Neural cell (in vitro differentiated cells): ENCODE measurements at regions not wholly inside any gene's neighbourhood (a gene's known extent, or its start where the extent isn't known, plus 50 kb on each side); places are given as distances from the start of the nearest gene placed in this dataset.

Experiments
- H2AFZ ChIP-seq: fragments of 200-600, 300-800 bp; sonication (generic), shearing (Covaris generic); 2 replicates; pipeline ENCODE4 v1.6.0; 2014; ENCODE audit warnings: low read depth, mild to moderate bottlenecking, antibody characterized with exemption, low read length, moderate library complexity
- H3F3A ChIP-seq: fragments of 200-600 bp; shearing (Covaris generic); 2 replicates; pipeline ENCODE4 v1.6.1; 2016; ENCODE audit warnings: mild to moderate bottlenecking, moderate library complexity, mixed read lengths, antibody characterized with exemption, low read length; ENCODE audit not compliant: insufficient read depth, poor library complexity, severe bottlenecking
- H3K27ac ChIP-seq: fragments of 200-600, 300-800 bp; sonication (generic), shearing (Covaris generic); 2 replicates; pipeline ENCODE4 v1.5.1; 2014; ENCODE audit warnings: mild to moderate bottlenecking, low read length, moderate library complexity
- H3K27me3 ChIP-seq: fragments of 300-800, 200-600 bp; sonication (generic), shearing (Covaris generic); 2 replicates; pipeline ENCODE4 v1.6.0; 2014; ENCODE audit warnings: mild to moderate bottlenecking, low read depth, low read length, moderate library complexity; ENCODE audit not compliant: insufficient read depth
- H3K36me3 ChIP-seq: fragments of 300-800, 200-600 bp; sonication (generic), shearing (Covaris generic); 2 replicates; pipeline ENCODE4 v1.5.1; 2014; ENCODE audit warnings: mild to moderate bottlenecking, antibody characterized with exemption, low read length, moderate library complexity; ENCODE audit not compliant: insufficient read depth
- H3K4me2 ChIP-seq: fragments of 300-800, 200-600 bp; sonication (generic), shearing (Covaris generic); 2 replicates; pipeline ENCODE4 v1.6.0; 2014; ENCODE audit warnings: mild to moderate bottlenecking, low read length
- H3K4me3 ChIP-seq: fragments of 300-800, 200-600 bp; sonication (generic), shearing (Covaris generic); 2 replicates; pipeline ENCODE4 v1.5.1; 2014; ENCODE audit warnings: mild to moderate bottlenecking, low read length, moderate library complexity
- H3K79me2 ChIP-seq: fragments of 200-600 bp; shearing (Covaris generic); replicated peaks from 2 replicates; pipeline ENCODE4 v1.6.0; 2014; ENCODE audit warnings: mild to moderate bottlenecking, low read length, moderate library complexity; ENCODE audit not compliant: insufficient read depth
- H3K9ac ChIP-seq: fragments of 300-800, 200-600 bp; sonication (generic), shearing (Covaris generic); 2 replicates; pipeline ENCODE4 v1.6.1; 2016; ENCODE audit warnings: mild to moderate bottlenecking, low read length, mixed read lengths
- H3K9me2 ChIP-seq: fragments of 200-600 bp; shearing (Covaris generic); 2 replicates; pipeline ENCODE4 v1.6.1; 2016; ENCODE audit warnings: mild to moderate bottlenecking, low read length, mixed read lengths; ENCODE audit not compliant: insufficient read depth
- H3K9me3 ChIP-seq: fragments of 200-600, 300-800 bp; sonication (generic), shearing (Covaris generic); 2 replicates; pipeline ENCODE4 v1.6.1; 2016; ENCODE audit warnings: mild to moderate bottlenecking, mixed run types, low read length, moderate library complexity, mixed read lengths
- H4K20me1 ChIP-seq: fragments of 200-600 bp; shearing (Covaris generic); 2 replicates; pipeline ENCODE4 v1.6.1; 2016; ENCODE audit warnings: mild to moderate bottlenecking, mixed run types; ENCODE audit not compliant: insufficient read depth
- EP300 ChIP-seq: fragments of 450-650 bp; conservative IDR thresholded peaks from 2 replicates; pipeline ENCODE4 v1.6.1; 2014; ENCODE audit warnings: antibody characterized with exemption, mild to moderate bottlenecking, moderate library complexity; ENCODE audit not compliant: poor library complexity, severe bottlenecking
- EZH2 ChIP-seq: fragments of 200-600, 300-800 bp; shearing (Covaris generic), sonication (generic); IDR thresholded peaks from 2 replicates; pipeline ENCODE4 v1.6.1; 2014; ENCODE audit warnings: antibody characterized with exemption, low read length, borderline replicate concordance, mild to moderate bottlenecking; ENCODE audit not compliant: insufficient read depth, poor library complexity, severe bottlenecking
- MXI1 ChIP-seq: fragments of 450-650 bp; conservative IDR thresholded peaks from 2 replicates; pipeline ENCODE4 v1.6.1; 2014; ENCODE audit warnings: antibody characterized with exemption, mild to moderate bottlenecking; ENCODE audit not compliant: poor library complexity, severe bottlenecking
- POLR2AphosphoS5 ChIP-seq: IDR thresholded peaks from 2 replicates; pipeline ENCODE4 v1.6.1; 2012
- RAD21 ChIP-seq: fragments of 450-650 bp; conservative IDR thresholded peaks from 2 replicates; pipeline ENCODE4 v1.6.1; 2014; ENCODE audit warnings: antibody characterized with exemption, mild to moderate bottlenecking, moderate library complexity
- SMC3 ChIP-seq: fragments of 450-650 bp; conservative IDR thresholded peaks from 2 replicates; pipeline ENCODE4 v1.6.1; 2014; ENCODE audit warnings: antibody characterized with exemption, mild to moderate bottlenecking, moderate library complexity; ENCODE audit not compliant: poor library complexity
- TAF1 ChIP-seq: IDR thresholded peaks from 2 replicates; pipeline ENCODE4 v1.6.1; 2012; ENCODE audit warnings: low read depth
- TF ChIP-seq, protein P1 (sequence below): IDR thresholded peaks from 2 replicates; pipeline ENCODE4 v1.6.1; 2012; ENCODE audit warnings: borderline replicate concordance
- TF ChIP-seq, protein P2 (sequence below): fragments of 450-650 bp; IDR thresholded peaks from 2 replicates; pipeline ENCODE4 v1.5.1; 2014; ENCODE audit warnings: antibody characterized with exemption, mild to moderate bottlenecking, moderate library complexity; ENCODE audit not compliant: poor library complexity, severe bottlenecking

DNA sequence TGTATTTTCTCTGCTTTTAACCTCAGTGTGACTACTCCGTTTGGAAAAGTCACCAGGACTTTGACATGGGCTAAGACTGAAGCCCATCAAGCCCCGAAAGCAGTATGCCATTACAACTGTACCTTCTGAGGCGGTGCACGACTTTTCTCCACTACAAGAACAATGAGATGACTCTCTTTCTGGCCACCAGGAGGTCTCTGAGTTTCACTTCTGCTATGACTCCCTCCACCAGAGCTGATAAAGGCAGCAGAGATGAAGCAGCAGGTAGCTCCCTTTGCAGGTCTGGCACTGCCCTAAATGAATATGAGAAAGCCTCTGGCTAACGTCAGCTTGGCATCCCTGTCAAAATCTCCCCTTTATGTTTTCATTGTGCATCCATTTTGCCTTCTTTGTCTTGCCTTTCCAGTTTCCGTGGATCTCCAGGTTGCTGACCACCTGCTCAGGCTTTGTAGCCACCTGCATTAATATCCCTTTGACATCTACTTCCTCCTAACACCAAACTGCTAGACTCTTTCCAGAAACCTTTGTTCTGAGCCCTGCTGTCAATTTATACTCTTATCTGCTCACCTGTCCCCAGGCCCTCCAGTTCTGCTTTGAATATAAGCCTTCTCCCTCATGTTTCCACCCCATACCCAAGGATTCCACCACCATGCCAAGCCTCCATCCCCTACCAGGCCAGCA is 221.7 kb downstream of the ZNF608 start:
- H3K27me3 ChIP-seq, result no peaks in the 10 kb centered on the region
- no peak overlapping the region for H3K4me3 ChIP-seq
- no peaks in the 10 kb centered on the region for H3K9me2 ChIP-seq
- no peak overlapping the region for H2AFZ ChIP-seq
- no peaks in the 10 kb centered on the region for H3K36me3 ChIP-seq
- H3K9me3 ChIP-seq, result no peaks in the 10 kb centered on the region
- H3K9ac ChIP-seq, result no peak overlapping the region
- H3F3A ChIP-seq, result no peaks in the 10 kb centered on the region
- H4K20me1 ChIP-seq, result no peaks in the 10 kb centered on the region
- H3K79me2 ChIP-seq, result no peaks in the 10 kb centered on the region
- H3K27ac ChIP-seq, result no peak overlapping the region
- TF ChIP-seq, protein P1, sequence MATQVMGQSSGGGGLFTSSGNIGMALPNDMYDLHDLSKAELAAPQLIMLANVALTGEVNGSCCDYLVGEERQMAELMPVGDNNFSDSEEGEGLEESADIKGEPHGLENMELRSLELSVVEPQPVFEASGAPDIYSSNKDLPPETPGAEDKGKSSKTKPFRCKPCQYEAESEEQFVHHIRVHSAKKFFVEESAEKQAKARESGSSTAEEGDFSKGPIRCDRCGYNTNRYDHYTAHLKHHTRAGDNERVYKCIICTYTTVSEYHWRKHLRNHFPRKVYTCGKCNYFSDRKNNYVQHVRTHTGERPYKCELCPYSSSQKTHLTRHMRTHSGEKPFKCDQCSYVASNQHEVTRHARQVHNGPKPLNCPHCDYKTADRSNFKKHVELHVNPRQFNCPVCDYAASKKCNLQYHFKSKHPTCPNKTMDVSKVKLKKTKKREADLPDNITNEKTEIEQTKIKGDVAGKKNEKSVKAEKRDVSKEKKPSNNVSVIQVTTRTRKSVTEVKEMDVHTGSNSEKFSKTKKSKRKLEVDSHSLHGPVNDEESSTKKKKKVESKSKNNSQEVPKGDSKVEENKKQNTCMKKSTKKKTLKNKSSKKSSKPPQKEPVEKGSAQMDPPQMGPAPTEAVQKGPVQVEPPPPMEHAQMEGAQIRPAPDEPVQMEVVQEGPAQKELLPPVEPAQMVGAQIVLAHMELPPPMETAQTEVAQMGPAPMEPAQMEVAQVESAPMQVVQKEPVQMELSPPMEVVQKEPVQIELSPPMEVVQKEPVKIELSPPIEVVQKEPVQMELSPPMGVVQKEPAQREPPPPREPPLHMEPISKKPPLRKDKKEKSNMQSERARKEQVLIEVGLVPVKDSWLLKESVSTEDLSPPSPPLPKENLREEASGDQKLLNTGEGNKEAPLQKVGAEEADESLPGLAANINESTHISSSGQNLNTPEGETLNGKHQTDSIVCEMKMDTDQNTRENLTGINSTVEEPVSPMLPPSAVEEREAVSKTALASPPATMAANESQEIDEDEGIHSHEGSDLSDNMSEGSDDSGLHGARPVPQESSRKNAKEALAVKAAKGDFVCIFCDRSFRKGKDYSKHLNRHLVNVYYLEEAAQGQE, result no peak
- TF ChIP-seq EZH2, result no peak
- no peak for TF ChIP-seq TAF1
- no peak for TF ChIP-seq SMC3
- no peak for TF ChIP-seq POLR2AphosphoS5
- no peak for TF ChIP-seq RAD21
- TF ChIP-seq, protein P2, sequence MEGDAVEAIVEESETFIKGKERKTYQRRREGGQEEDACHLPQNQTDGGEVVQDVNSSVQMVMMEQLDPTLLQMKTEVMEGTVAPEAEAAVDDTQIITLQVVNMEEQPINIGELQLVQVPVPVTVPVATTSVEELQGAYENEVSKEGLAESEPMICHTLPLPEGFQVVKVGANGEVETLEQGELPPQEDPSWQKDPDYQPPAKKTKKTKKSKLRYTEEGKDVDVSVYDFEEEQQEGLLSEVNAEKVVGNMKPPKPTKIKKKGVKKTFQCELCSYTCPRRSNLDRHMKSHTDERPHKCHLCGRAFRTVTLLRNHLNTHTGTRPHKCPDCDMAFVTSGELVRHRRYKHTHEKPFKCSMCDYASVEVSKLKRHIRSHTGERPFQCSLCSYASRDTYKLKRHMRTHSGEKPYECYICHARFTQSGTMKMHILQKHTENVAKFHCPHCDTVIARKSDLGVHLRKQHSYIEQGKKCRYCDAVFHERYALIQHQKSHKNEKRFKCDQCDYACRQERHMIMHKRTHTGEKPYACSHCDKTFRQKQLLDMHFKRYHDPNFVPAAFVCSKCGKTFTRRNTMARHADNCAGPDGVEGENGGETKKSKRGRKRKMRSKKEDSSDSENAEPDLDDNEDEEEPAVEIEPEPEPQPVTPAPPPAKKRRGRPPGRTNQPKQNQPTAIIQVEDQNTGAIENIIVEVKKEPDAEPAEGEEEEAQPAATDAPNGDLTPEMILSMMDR, result no peak
- no peak for TF ChIP-seq EP300
- no peak for TF ChIP-seq MXI1
- no peak overlapping the region for H3K4me2 ChIP-seq

DNA sequence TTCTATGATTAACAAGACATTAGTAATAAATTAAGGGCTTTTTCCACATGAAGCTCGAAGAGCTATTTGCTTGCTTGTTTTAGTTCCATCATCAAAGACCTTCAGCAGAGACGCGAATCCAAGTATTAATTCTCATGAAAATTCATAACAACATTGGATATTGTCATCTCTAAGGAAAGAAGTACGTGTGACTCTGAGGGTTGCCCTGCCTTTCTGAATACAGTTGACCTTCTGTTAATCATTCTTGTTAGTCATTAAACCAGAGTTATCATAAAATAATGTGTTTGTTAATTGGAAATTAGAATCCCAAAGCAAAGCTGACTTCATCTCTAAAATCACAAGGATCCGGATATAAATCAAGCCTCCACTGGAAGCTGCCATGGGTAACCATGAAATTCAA is 222.5 kb downstream of the ZNF608 start:
- Histone ChIP-seq H3K9me3 (no peaks in the 10 kb centered on the region), H3K4me2 (no peak overlapping the region), H2AFZ (no peak overlapping the region), H4K20me1 (no peaks in the 10 kb centered on the region), H3K36me3 (no peaks in the 10 kb centered on the region), H3F3A (no peaks in the 10 kb centered on the region), H3K9ac (no peak overlapping the region), H3K9me2 (no peaks in the 10 kb centered on the region), H3K79me2 (no peaks in the 10 kb centered on the region), H3K27ac (no peak overlapping the region), H3K27me3 (no peaks in the 10 kb centered on the region), H3K4me3 (no peak overlapping the region)
- TF ChIP-seq, protein P1, result no peak
- TF ChIP-seq RAD21 (no peak), EP300 (no peak), SMC3 (no peak), EZH2 (no peak), MXI1 (no peak), POLR2AphosphoS5 (no peak), TAF1 (no peak)
- TF ChIP-seq, protein P2, result no peak
